ENCODE measurements at regions not wholly inside any gene's neighbourhood (a gene's known extent, or its start where the extent isn't known, plus 50 kb on each side); places are given as distances from the start of the nearest gene placed in this dataset.

GRCh38 chr12:42992826-42993225, 403.3 kb upstream of the PRICKLE1 start:
- Histone ChIP-seq H3K9me2 (ENCODE audit: insufficient read depth, low read length) (no peaks in the 10 kb centered on the region), H3K4me3 (ENCODE audit: low read length) (no peak overlapping the region), H2AFZ (ENCODE audit: low read depth, low read length) (peak overlapping the region; percentile 10), H3K27ac (ENCODE audit: low read length) (no peak overlapping the region), H3K4me2 (ENCODE audit: low read length) (no peak overlapping the region), H3F3A (ENCODE audit: insufficient read depth, low read length, poor library complexity, severe bottlenecking) (no peaks in the 10 kb centered on the region), H3K9me3 (ENCODE audit: low read length) (no peaks in the 10 kb centered on the region), H3K9ac (ENCODE audit: low read length) (no peak overlapping the region), H3K27me3 (ENCODE audit: insufficient read depth, low read depth, low read length) (no peaks in the 10 kb centered on the region), H4K20me1 (ENCODE audit: insufficient read depth) (no peaks in the 10 kb centered on the region), H3K36me3 (ENCODE audit: insufficient read depth, low read length) (no peaks in the 10 kb centered on the region), H3K79me2 (replicated peaks; ENCODE audit: insufficient read depth, low read length) (no peaks in the 10 kb centered on the region)
- TF ChIP-seq EP300 (conservative IDR thresholded peaks at IDR 0.05; ENCODE audit: poor library complexity, severe bottlenecking) (no peak), POLR2AphosphoS5 (IDR thresholded peaks at IDR 0.05) (no peak), SMC3 (conservative IDR thresholded peaks at IDR 0.05; ENCODE audit: poor library complexity) (no peak), RAD21 (conservative IDR thresholded peaks at IDR 0.05) (no peak), EZH2 (IDR thresholded peaks at IDR 0.05; ENCODE audit: borderline replicate concordance, insufficient read depth, low read length, poor library complexity, severe bottlenecking) (no peak), TAF1 (IDR thresholded peaks at IDR 0.05; ENCODE audit: low read depth) (no peak), MXI1 (conservative IDR thresholded peaks at IDR 0.05; ENCODE audit: poor library complexity, severe bottlenecking) (no peak), REST (IDR thresholded peaks at IDR 0.05; ENCODE audit: borderline replicate concordance) (no peak)
- TF ChIP-seq, protein P1, sequence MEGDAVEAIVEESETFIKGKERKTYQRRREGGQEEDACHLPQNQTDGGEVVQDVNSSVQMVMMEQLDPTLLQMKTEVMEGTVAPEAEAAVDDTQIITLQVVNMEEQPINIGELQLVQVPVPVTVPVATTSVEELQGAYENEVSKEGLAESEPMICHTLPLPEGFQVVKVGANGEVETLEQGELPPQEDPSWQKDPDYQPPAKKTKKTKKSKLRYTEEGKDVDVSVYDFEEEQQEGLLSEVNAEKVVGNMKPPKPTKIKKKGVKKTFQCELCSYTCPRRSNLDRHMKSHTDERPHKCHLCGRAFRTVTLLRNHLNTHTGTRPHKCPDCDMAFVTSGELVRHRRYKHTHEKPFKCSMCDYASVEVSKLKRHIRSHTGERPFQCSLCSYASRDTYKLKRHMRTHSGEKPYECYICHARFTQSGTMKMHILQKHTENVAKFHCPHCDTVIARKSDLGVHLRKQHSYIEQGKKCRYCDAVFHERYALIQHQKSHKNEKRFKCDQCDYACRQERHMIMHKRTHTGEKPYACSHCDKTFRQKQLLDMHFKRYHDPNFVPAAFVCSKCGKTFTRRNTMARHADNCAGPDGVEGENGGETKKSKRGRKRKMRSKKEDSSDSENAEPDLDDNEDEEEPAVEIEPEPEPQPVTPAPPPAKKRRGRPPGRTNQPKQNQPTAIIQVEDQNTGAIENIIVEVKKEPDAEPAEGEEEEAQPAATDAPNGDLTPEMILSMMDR (IDR thresholded peaks at IDR 0.05; ENCODE audit: poor library complexity, severe bottlenecking): no peak

DNA sequence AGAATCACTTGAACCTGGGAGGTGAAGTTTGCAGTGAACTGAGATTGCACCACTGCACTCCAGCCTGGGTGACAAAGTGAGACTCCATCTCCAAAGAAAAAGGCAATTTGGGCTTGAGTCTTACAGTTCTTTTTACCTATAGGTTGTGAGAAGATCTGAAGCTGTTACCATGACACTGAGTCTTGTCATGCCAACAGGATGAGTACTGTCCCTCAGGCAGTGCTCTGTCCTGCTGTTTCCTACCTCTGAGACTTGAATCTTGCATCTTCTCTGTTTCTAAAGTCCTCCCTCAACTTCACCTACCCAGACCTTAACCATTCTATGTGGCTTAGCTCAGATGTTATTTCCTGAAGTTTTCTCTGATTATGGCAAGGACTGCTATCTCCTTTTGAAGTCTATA, 400.8 kb upstream of the PRICKLE1 start:
- no peaks in the 10 kb centered on the region for H3K36me3 ChIP-seq (ENCODE audit: insufficient read depth, low read length)
- no peaks in the 10 kb centered on the region for H3F3A ChIP-seq (ENCODE audit: insufficient read depth, low read length, poor library complexity, severe bottlenecking)
- no peak overlapping the region for H3K4me2 ChIP-seq (ENCODE audit: low read length)
- no peaks in the 10 kb centered on the region for H3K9me2 ChIP-seq (ENCODE audit: insufficient read depth, low read length)
- no peak overlapping the region for H2AFZ ChIP-seq (ENCODE audit: low read depth, low read length)
- no peak overlapping the region for H3K9ac ChIP-seq (ENCODE audit: low read length)
- H3K27ac ChIP-seq (ENCODE audit: low read length): no peak overlapping the region
- TF ChIP-seq MXI1 (conservative IDR thresholded peaks at IDR 0.05; ENCODE audit: poor library complexity, severe bottlenecking) (no peak), RAD21 (conservative IDR thresholded peaks at IDR 0.05) (no peak), TAF1 (IDR thresholded peaks at IDR 0.05; ENCODE audit: low read depth) (no peak), POLR2AphosphoS5 (IDR thresholded peaks at IDR 0.05) (no peak), SMC3 (conservative IDR thresholded peaks at IDR 0.05; ENCODE audit: poor library complexity) (no peak), EP300 (conservative IDR thresholded peaks at IDR 0.05; ENCODE audit: poor library complexity, severe bottlenecking) (no peak), REST (IDR thresholded peaks at IDR 0.05; ENCODE audit: borderline replicate concordance) (no peak), EZH2 (IDR thresholded peaks at IDR 0.05; ENCODE audit: borderline replicate concordance, insufficient read depth, low read length, poor library complexity, severe bottlenecking) (no peak)
- TF ChIP-seq, protein P1 (IDR thresholded peaks at IDR 0.05; ENCODE audit: poor library complexity, severe bottlenecking): no peak
- H3K9me3 ChIP-seq (ENCODE audit: low read length): no peaks in the 10 kb centered on the region
- H3K27me3 ChIP-seq (ENCODE audit: insufficient read depth, low read depth, low read length): no peaks in the 10 kb centered on the region
- H4K20me1 ChIP-seq (ENCODE audit: insufficient read depth): no peaks in the 10 kb centered on the region
- no peaks in the 10 kb centered on the region for H3K79me2 ChIP-seq (replicated peaks; ENCODE audit: insufficient read depth, low read length)
- no peak overlapping the region for H3K4me3 ChIP-seq (ENCODE audit: low read length)
